ENCODE measurements at regions not wholly inside any gene's neighbourhood (a gene's known extent, or its start where the extent isn't known, plus 50 kb on each side); places are given as distances from the start of the nearest gene placed in this dataset.

DNA sequence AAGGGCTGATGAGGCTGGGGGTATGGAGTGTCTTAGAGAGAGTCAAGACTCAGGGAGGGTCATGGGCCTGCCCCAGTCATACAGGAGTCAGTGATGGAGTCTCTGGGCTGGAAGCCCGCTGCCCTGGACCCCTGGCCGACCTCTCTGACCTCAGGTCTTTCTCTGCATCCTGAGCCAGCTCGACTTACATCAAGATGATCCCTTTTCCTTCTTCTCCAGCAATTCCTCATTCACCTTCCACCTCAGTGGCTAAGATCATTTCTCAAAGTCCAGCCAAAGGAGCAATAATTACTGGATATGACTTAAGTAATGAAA lies 308.6 kb downstream of the MATN1 start:
- FAIRE-seq (no peak), DNase-seq (ENCODE audit: low read depth, low spot score) (no peak), ATAC-seq (no peak)
- peaks cover 0 to 1% of the 10 kb centered on the region in 2 experiments; a peak in 2 of 4 replicates for H3K27me3 ChIP-seq (replicated peaks in 1 of 2; ENCODE audit: control insufficient read depth in 2 of 2, insufficient read depth in 2 of 2, low read length in 1 of 2)
- H3K4me2 ChIP-seq (ENCODE audit: control insufficient read depth, insufficient read depth): no peak overlapping the region
- BruUV-seq (replicated peaks): no TSS peak
- no peaks in the 10 kb centered on the region; the same call in 2 of the 3 replicates for H3K9me3 ChIP-seq (replicated peaks; ENCODE audit: control insufficient read depth, insufficient read depth, low read length)
- H3K79me2 ChIP-seq (ENCODE audit: control insufficient read depth, insufficient read depth, low read length): no peaks in the 10 kb centered on the region
- ChIA-PET POLR2A (no interaction called here), CTCF (no interaction called here), SMC1A (ENCODE audit: uncharacterized antibody, unreplicated experiment) (no interaction called here), RAD21 (ENCODE audit: unreplicated experiment) (no interaction called here)
- no peak overlapping the region for H3K4me3 ChIP-seq
- no peaks in the 10 kb centered on the region for H4K20me1 ChIP-seq (ENCODE audit: control insufficient read depth, insufficient read depth)
- no peak overlapping the region for H3K9ac ChIP-seq (ENCODE audit: control insufficient read depth, insufficient read depth, low read length)
- no peak overlapping the region for H2AFZ ChIP-seq (ENCODE audit: control insufficient read depth, low read depth, low read length)
- H3K27ac ChIP-seq (ENCODE audit: control insufficient read depth, insufficient read depth): no peak overlapping the region
- no peaks in the 10 kb centered on the region for H3K4me1 ChIP-seq (ENCODE audit: control insufficient read depth, insufficient read depth, low read length)
- in situ Hi-C loops (cut with MboI) (no loop called here), intact Hi-C loops (cut with micrococcal nuclease; ENCODE audit: unreplicated experiment) (no loop called here)
- WGBS (ENCODE audit: insufficient coverage, insufficient replicate concordance, low lambda C conversion rate, missing lambda C conversion rate): 0% methylated on average over 3 of the region's 3 CpGs
- no peaks in the 10 kb centered on the region for H3K36me3 ChIP-seq (ENCODE audit: control insufficient read depth in 2 of 2, insufficient read depth in 2 of 2, low read length in 1 of 2)
- TF ChIP-seq LARP7 (IDR thresholded peaks at IDR 0.05) (no peak), ETV6 (conservative IDR thresholded peaks at IDR 0.05 in 1 of 2, IDR thresholded peaks at IDR 0.05 in 1 of 2; ENCODE audit: borderline replicate concordance in 1 of 2, low read depth in 1 of 2) (no peak), ZNF274 (IDR thresholded peaks at IDR 0.05; ENCODE audit: insufficient read depth, insufficient read length) (no peak), RB1 (IDR thresholded peaks at IDR 0.05; ENCODE audit: borderline replicate concordance) (no peak), ZZZ3 (IDR thresholded peaks at IDR 0.05; ENCODE audit: control insufficient read depth, insufficient read length, low read depth) (no peak), ZNF622 (IDR thresholded peaks at IDR 0.05) (no peak), NR2F1 (conservative IDR thresholded peaks at IDR 0.05) (no peak), BCL11A (IDR thresholded peaks at IDR 0.05; ENCODE audit: low read depth, low read length) (no peak), EGR1 (IDR thresholded peaks at IDR 0.05; ENCODE audit: borderline replicate concordance in 1 of 2, low read depth in 2 of 2, low read length in 2 of 2) (no peak), TCF7 (IDR thresholded peaks at IDR 0.05; ENCODE audit: borderline replicate concordance) (no peak)
- TF ChIP-seq, protein P1, sequence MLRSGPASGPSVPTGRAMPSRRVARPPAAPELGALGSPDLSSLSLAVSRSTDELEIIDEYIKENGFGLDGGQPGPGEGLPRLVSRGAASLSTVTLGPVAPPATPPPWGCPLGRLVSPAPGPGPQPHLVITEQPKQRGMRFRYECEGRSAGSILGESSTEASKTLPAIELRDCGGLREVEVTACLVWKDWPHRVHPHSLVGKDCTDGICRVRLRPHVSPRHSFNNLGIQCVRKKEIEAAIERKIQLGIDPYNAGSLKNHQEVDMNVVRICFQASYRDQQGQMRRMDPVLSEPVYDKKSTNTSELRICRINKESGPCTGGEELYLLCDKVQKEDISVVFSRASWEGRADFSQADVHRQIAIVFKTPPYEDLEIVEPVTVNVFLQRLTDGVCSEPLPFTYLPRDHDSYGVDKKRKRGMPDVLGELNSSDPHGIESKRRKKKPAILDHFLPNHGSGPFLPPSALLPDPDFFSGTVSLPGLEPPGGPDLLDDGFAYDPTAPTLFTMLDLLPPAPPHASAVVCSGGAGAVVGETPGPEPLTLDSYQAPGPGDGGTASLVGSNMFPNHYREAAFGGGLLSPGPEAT (IDR thresholded peaks at IDR 0.05; ENCODE audit: low read depth): no peak
- TF ChIP-seq, protein P2, sequence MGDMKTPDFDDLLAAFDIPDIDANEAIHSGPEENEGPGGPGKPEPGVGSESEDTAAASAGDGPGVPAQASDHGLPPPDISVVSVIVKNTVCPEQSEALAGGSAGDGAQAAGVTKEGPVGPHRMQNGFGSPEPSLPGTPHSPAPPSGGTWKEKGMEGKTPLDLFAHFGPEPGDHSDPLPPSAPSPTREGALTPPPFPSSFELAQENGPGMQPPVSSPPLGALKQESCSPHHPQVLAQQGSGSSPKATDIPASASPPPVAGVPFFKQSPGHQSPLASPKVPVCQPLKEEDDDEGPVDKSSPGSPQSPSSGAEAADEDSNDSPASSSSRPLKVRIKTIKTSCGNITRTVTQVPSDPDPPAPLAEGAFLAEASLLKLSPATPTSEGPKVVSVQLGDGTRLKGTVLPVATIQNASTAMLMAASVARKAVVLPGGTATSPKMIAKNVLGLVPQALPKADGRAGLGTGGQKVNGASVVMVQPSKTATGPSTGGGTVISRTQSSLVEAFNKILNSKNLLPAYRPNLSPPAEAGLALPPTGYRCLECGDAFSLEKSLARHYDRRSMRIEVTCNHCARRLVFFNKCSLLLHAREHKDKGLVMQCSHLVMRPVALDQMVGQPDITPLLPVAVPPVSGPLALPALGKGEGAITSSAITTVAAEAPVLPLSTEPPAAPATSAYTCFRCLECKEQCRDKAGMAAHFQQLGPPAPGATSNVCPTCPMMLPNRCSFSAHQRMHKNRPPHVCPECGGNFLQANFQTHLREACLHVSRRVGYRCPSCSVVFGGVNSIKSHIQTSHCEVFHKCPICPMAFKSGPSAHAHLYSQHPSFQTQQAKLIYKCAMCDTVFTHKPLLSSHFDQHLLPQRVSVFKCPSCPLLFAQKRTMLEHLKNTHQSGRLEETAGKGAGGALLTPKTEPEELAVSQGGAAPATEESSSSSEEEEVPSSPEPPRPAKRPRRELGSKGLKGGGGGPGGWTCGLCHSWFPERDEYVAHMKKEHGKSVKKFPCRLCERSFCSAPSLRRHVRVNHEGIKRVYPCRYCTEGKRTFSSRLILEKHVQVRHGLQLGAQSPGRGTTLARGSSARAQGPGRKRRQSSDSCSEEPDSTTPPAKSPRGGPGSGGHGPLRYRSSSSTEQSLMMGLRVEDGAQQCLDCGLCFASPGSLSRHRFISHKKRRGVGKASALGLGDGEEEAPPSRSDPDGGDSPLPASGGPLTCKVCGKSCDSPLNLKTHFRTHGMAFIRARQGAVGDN (IDR thresholded peaks at IDR 0.05): no peak
- TF ChIP-seq, protein P3, sequence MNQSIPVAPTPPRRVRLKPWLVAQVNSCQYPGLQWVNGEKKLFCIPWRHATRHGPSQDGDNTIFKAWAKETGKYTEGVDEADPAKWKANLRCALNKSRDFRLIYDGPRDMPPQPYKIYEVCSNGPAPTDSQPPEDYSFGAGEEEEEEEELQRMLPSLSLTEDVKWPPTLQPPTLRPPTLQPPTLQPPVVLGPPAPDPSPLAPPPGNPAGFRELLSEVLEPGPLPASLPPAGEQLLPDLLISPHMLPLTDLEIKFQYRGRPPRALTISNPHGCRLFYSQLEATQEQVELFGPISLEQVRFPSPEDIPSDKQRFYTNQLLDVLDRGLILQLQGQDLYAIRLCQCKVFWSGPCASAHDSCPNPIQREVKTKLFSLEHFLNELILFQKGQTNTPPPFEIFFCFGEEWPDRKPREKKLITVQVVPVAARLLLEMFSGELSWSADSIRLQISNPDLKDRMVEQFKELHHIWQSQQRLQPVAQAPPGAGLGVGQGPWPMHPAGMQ (IDR thresholded peaks at IDR 0.05; ENCODE audit: borderline replicate concordance): no peak
- TF ChIP-seq, protein P4, sequence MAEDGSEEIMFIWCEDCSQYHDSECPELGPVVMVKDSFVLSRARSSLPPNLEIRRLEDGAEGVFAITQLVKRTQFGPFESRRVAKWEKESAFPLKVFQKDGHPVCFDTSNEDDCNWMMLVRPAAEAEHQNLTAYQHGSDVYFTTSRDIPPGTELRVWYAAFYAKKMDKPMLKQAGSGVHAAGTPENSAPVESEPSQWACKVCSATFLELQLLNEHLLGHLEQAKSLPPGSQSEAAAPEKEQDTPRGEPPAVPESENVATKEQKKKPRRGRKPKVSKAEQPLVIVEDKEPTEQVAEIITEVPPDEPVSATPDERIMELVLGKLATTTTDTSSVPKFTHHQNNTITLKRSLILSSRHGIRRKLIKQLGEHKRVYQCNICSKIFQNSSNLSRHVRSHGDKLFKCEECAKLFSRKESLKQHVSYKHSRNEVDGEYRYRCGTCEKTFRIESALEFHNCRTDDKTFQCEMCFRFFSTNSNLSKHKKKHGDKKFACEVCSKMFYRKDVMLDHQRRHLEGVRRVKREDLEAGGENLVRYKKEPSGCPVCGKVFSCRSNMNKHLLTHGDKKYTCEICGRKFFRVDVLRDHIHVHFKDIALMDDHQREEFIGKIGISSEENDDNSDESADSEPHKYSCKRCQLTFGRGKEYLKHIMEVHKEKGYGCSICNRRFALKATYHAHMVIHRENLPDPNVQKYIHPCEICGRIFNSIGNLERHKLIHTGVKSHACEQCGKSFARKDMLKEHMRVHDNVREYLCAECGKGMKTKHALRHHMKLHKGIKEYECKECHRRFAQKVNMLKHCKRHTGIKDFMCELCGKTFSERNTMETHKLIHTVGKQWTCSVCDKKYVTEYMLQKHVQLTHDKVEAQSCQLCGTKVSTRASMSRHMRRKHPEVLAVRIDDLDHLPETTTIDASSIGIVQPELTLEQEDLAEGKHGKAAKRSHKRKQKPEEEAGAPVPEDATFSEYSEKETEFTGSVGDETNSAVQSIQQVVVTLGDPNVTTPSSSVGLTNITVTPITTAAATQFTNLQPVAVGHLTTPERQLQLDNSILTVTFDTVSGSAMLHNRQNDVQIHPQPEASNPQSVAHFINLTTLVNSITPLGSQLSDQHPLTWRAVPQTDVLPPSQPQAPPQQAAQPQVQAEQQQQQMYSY (CRISPR knock-in tag; IDR thresholded peaks at IDR 0.05): no peak
